Ovary (tissue), 3 donors: ENCODE measurements at regions not wholly inside any gene's neighbourhood (a gene's known extent, or its start where the extent isn't known, plus 50 kb on each side); places are given as distances from the start of the nearest gene placed in this dataset.

Experiments
- EP300 ChIP-seq: sonication (generic); formaldehyde crosslinking; IDR thresholded peaks from one replicate; pipeline ENCODE4 v1.6.1; 2017; ENCODE audit warnings: antibody characterized with exemption
- POLR2A ChIP-seq: fragments of 450-650 bp; IDR thresholded peaks from one replicate; pipeline ENCODE4 v1.6.1; 2017; ENCODE audit warnings: antibody characterized with exemption, mild to moderate bottlenecking, moderate library complexity
- TF ChIP-seq, protein P1 (sequence below), 3 donors: fragments of 450-650 bp in 2 of 3; fragments of 200-600 bp in 1 of 3; IDR thresholded peaks; one replicate each; pipeline versions ENCODE4 v1.5.1 to v1.8.0; 2016 to 2022; ENCODE audit warnings: antibody characterized with exemption in 3 of 3, mild to moderate bottlenecking in 1 of 3
- donor health status: DM: no; HTN: no; CAD: no.

DNA sequence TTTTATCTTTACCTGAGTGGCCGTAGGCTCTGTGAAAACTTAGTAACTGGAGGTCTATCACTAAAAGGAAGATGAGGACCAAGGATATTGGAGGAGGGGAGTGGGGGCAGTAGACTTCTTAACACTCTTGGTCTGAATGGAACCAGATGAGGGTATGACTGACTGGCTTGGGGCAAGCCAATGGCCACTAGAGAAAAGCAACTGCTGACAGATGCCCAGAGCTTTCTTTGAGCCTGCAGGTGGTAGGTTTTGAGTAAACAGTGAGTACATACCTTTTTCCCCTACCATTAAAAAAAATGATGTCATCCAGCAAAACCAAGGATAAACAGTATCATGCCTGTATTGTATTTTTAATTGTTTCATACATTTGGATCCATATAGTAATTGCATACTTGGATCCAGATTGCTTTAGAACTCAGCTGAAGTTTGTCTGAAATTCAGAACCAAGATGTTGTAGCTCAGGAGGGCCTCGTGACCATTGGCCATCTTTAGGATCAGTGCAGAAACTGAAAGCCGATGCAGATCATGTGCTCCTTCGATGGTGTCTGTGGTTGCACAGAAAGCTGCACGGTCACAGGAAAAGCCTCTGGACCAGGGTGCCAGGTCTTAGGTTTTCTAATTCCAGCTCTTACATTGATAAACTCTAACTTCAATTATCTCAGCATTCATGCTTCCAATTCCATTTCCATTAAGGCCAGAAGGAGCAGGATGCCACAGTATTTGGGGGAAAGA lies 131.0 kb downstream of the PDGFRA start:
- TF ChIP-seq, protein P1, sequence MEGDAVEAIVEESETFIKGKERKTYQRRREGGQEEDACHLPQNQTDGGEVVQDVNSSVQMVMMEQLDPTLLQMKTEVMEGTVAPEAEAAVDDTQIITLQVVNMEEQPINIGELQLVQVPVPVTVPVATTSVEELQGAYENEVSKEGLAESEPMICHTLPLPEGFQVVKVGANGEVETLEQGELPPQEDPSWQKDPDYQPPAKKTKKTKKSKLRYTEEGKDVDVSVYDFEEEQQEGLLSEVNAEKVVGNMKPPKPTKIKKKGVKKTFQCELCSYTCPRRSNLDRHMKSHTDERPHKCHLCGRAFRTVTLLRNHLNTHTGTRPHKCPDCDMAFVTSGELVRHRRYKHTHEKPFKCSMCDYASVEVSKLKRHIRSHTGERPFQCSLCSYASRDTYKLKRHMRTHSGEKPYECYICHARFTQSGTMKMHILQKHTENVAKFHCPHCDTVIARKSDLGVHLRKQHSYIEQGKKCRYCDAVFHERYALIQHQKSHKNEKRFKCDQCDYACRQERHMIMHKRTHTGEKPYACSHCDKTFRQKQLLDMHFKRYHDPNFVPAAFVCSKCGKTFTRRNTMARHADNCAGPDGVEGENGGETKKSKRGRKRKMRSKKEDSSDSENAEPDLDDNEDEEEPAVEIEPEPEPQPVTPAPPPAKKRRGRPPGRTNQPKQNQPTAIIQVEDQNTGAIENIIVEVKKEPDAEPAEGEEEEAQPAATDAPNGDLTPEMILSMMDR (IDR thresholded peaks at IDR 0.05), result no peak
- TF ChIP-seq POLR2A, result no peak
- no peak for TF ChIP-seq EP300
